ENCODE measurements at regions not wholly inside any gene's neighbourhood (a gene's known extent, or its start where the extent isn't known, plus 50 kb on each side); places are given as distances from the start of the nearest gene placed in this dataset.

GRCh38 chr15:70436428-70436827 lies 326.9 kb downstream of the UACA start:
- H3K4ac ChIP-seq (replicated peaks; ENCODE audit: insufficient read length, low read depth, low read length), result no peak overlapping the region
- TF ChIP-seq JUND (IDR thresholded peaks at IDR 0.05; ENCODE audit: low read length) (no peak), NRF1 (IDR thresholded peaks at IDR 0.05; ENCODE audit: low read depth, low read length) (no peak), PHF8 (conservative IDR thresholded peaks at IDR 0.05; ENCODE audit: low read depth, low read length) (no peak), CHD2 (IDR thresholded peaks at IDR 0.05; ENCODE audit: low read length) (no peak), CEBPB (IDR thresholded peaks at IDR 0.05; ENCODE audit: low read depth, low read length) (no peak), HDAC6 (IDR thresholded peaks at IDR 0.05; ENCODE audit: low read depth, low read length) (no peak)
- no peak overlapping the region for H3K18ac ChIP-seq (ENCODE audit: extremely low read depth, low read length)
- H3K79me2 ChIP-seq (ENCODE audit: control insufficient read depth in 1 of 2, insufficient read depth in 2 of 2, low read length in 2 of 2), result no peaks in the 10 kb centered on the region
- CTCF ChIA-PET (ENCODE audit: partially characterized antibody), result no interaction called here
- no peak overlapping the region for H3K14ac ChIP-seq (ENCODE audit: insufficient read length)
- H3K27ac ChIP-seq (ENCODE audit: low read depth, low read length), result no peak overlapping the region
- no peak for DNase-seq (ENCODE audit: low read depth in 1 of 2, low spot score in 2 of 2)
- H4K91ac ChIP-seq (replicated peaks; ENCODE audit: insufficient read length, low read length), result no peak overlapping the region
- H3K56ac ChIP-seq (replicated peaks; ENCODE audit: insufficient read length, low read depth, low read length), result no peak overlapping the region
- H3K79me1 ChIP-seq (ENCODE audit: low read depth, low read length), result no peaks in the 10 kb centered on the region
- H3K9me3 ChIP-seq (ENCODE audit: insufficient read depth in 2 of 2, low read depth in 1 of 2, low read length in 1 of 2), result no peaks in the 10 kb centered on the region
- no peak overlapping the region for H3K23ac ChIP-seq (ENCODE audit: insufficient read length)
- H2BK12ac ChIP-seq (ENCODE audit: low read depth, low read length), result no peak overlapping the region
- H4K20me1 ChIP-seq (replicated peaks in 1 of 2; ENCODE audit: control insufficient read depth in 1 of 2, insufficient read depth in 2 of 2, low read length in 2 of 2), result no peaks in the 10 kb centered on the region
- H2AK5ac ChIP-seq (ENCODE audit: low read depth, low read length), result no peak overlapping the region
- POLR2A ChIA-PET (ENCODE audit: partially characterized antibody), result interaction anchor here (1.5 kb wide), 1 partner anchor 15 kb away, joined by 3 read pairs; no protein-coding TSS in a partner anchor
- H3K36me3 ChIP-seq (ENCODE audit: control insufficient read depth in 2 of 4, insufficient read depth in 4 of 4, low read length in 3 of 4), result no peaks in the 10 kb centered on the region
- no peak overlapping the region for H4K8ac ChIP-seq (ENCODE audit: extremely low read depth, insufficient read depth, low read length)
- H4K5ac ChIP-seq (ENCODE audit: insufficient read length, low read depth, low read length), result no peak overlapping the region
- H3K23me2 ChIP-seq (ENCODE audit: low read depth, low read length), result no peaks in the 10 kb centered on the region
- WGBS, 2 experiments (ENCODE audit: extremely low coverage in 1 of 2, insufficient coverage in 1 of 2, insufficient read length in 1 of 2, insufficient replicate concordance in 2 of 2, low coverage in 1 of 2, low lambda C conversion rate in 2 of 2, missing lambda C conversion rate in 1 of 2), result 86% methylated on average over 3 of the region's 3 CpGs; no CpG with 5 or more reads in 1 of the 2 experiments
- H3K4me1 ChIP-seq (replicated peaks in 1 of 4; ENCODE audit: control insufficient read depth in 3 of 4, insufficient read depth in 4 of 4, low read length in 3 of 4), result peaks cover 0 to 8% (median 4%) of the 10 kb centered on the region in 4 experiments; a peak in 2 of 7 replicates
- no peak overlapping the region for H2BK5ac ChIP-seq (ENCODE audit: low read depth, low read length)
- no peak overlapping the region for H3K4me3 ChIP-seq (ENCODE audit: extremely low read depth in 1 of 4, insufficient read depth in 2 of 4, low read depth in 3 of 4, low read length in 4 of 4)
- H2BK120ac ChIP-seq (replicated peaks; ENCODE audit: low read depth, low read length), result no peak overlapping the region
- H3K4me2 ChIP-seq (ENCODE audit: insufficient read depth in 1 of 2, low read depth in 2 of 2, low read length in 2 of 2), result no peak overlapping the region
- no peak for FAIRE-seq
- no peaks in the 10 kb centered on the region; a peak in 1 of 7 replicates for H3K27me3 ChIP-seq (replicated peaks in 1 of 4; ENCODE audit: control insufficient read depth in 3 of 4, extremely low read depth in 1 of 4, insufficient read depth in 3 of 4, low read length in 3 of 4)
- H2BK20ac ChIP-seq (ENCODE audit: low read length), result no peak overlapping the region
- H2BK15ac ChIP-seq (ENCODE audit: low read length), result no peak overlapping the region
- no peak overlapping the region for H3K9ac ChIP-seq (replicated peaks in 1 of 4; ENCODE audit: extremely low read depth in 1 of 4, low read depth in 3 of 4, low read length in 3 of 4)
- no peak overlapping the region for H2AFZ ChIP-seq (ENCODE audit: low read length)

Measured in H1 (cell line).